Gastrocnemius medialis (tissue), 4 donors: ENCODE measurements at regions not wholly inside any gene's neighbourhood (a gene's known extent, or its start where the extent isn't known, plus 50 kb on each side); places are given as distances from the start of the nearest gene placed in this dataset.

Source experiments
- CTCF ChIP-seq, 5 experiments: fragments of 450-650 bp in 3 of 5; fragments of 200-600 bp in 2 of 5; sonication (generic) in 2 of 5; IDR thresholded peaks in 4 of 5; conservative IDR thresholded peaks in 1 of 5; 1 replicate in 4 of 5; 2 replicates in 1 of 5; pipeline ENCODE4 v1.5.1; 2016 to 2019; ENCODE audit warnings: antibody characterized with exemption in 5 of 5, mild to moderate bottlenecking in 3 of 5, moderate library complexity in 3 of 5
- POLR2A ChIP-seq, 2 donors: fragments of 450-650 bp; IDR thresholded peaks; one replicate each; pipeline ENCODE4 v1.6.1; 2017; ENCODE audit warnings: antibody characterized with exemption in 2 of 2, mild to moderate bottlenecking in 2 of 2, moderate library complexity in 2 of 2

GRCh38 chr5:133744960-133745308 lies 132.6 kb upstream of the FSTL4 start:
- TF ChIP-seq POLR2A (IDR thresholded peaks at IDR 0.05) (no peak), CTCF (IDR thresholded peaks at IDR 0.05 in 4 of 5, conservative IDR thresholded peaks at IDR 0.05 in 1 of 5) (no peak)
